ENCODE measurements at regions not wholly inside any gene's neighbourhood (a gene's known extent, or its start where the extent isn't known, plus 50 kb on each side); places are given as distances from the start of the nearest gene placed in this dataset.

DNA sequence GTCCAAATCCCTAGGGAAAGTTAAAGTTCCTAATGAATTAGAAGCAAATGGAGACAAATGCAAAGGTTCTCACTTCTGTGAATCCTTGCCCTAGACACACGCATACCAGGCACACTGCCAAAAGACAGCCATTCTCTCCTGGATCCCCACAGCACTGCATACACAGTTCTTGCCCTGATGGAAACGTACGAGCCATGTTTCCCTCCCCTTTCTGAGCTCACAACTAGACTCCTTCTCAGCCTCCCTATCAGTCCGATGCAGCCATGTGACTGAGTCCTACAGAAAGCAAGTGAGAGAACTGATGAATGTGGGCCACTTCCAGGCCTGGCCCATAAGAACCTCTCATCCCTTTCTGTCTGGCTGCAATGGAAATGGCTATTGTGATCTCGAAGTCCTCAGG lies 92.0 kb downstream of the ZNF608 start:
- DNase-seq (ENCODE audit: low read depth, low spot score), result no peak

DNA sequence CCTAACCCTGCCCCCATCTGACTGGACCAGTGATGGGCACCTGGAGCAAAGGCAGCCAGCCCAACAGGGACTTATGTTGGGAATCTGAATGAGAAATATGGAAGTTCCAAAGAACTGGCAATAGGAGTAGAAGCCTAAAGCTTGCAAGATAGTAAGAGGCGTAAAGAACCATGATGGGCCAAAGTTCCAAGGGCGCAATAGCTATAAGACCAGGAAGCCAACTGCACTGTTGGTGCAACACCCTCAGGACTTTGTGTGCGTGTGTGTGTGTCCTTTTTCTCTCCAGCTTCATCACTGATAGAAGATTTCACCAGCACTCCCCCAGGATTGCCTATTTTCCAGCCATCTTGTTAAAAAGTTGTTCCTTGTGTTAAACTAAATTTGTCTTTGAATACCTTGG lies 92.8 kb downstream of the ZNF608 start:
- DNase-seq (ENCODE audit: low read depth, low spot score), result no peak
- H3K36me3 ChIP-seq (ENCODE audit: control insufficient read depth, insufficient read depth, low read length), result no peaks in the 10 kb centered on the region
- no peak overlapping the region for H3K4me3 ChIP-seq (ENCODE audit: low read length)
- H3K9me3 ChIP-seq (ENCODE audit: control insufficient read depth, insufficient read depth, low read length), result no peaks in the 10 kb centered on the region
- H3K27ac ChIP-seq (ENCODE audit: low read length), result no peak overlapping the region
- WGBS (ENCODE audit: insufficient coverage, insufficient read length), result no CpG with 5 or more reads among the region's 3 CpGs
- H3K27me3 ChIP-seq (ENCODE audit: control insufficient read depth, insufficient read depth, low read length), result no peaks in the 10 kb centered on the region
- H3K4me1 ChIP-seq (ENCODE audit: control insufficient read depth, insufficient read depth, low read length), result peaks cover 4% of the 10 kb centered on the region

More for the DNA sequence above, 92.0 kb downstream of the ZNF608 start:
- Histone ChIP-seq H3K9me3 (ENCODE audit: control insufficient read depth, insufficient read depth, low read length) (no peaks in the 10 kb centered on the region), H3K27ac (ENCODE audit: low read length) (no peak overlapping the region), H3K27me3 (ENCODE audit: control insufficient read depth, insufficient read depth, low read length) (no peaks in the 10 kb centered on the region), H3K4me1 (ENCODE audit: control insufficient read depth, insufficient read depth, low read length) (peaks cover 4% of the 10 kb centered on the region), H3K4me3 (ENCODE audit: low read length) (no peak overlapping the region), H3K36me3 (ENCODE audit: control insufficient read depth, insufficient read depth, low read length) (no peaks in the 10 kb centered on the region)
- WGBS (ENCODE audit: insufficient coverage, insufficient read length), result no CpG with 5 or more reads among the region's 5 CpGs

DNA sequence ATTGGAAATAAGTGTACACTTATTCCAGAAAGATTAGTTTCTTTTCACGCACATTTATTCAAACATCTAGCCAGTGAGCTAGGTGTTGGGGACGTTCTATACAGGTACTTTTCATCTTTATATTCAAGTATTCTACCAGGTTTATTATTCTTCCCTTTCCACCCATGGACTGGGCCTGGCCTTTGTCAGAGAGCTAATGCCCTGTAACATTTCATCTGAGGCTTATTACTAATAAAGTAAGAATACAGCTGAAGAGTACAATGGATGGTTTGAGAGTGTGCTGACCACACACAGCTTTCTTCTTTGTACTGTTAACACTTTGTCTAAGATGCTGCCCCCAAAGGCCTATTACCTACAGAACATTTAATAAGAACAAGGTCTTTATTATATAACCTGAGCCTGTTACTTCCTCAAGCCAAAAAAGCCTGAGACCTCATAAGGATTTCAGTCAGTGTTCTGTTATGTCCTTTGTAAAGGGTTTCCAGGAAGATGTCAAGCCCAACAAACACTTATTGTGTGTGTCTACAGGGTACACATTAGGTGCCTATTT lies 93.5 kb downstream of the ZNF608 start:
- WGBS (ENCODE audit: insufficient coverage, insufficient read length), result no CpG with 5 or more reads among the region's 2 CpGs
- no peaks in the 10 kb centered on the region for H3K9me3 ChIP-seq (ENCODE audit: control insufficient read depth, insufficient read depth, low read length)
- H3K27ac ChIP-seq (ENCODE audit: low read length), result no peak overlapping the region
- H3K36me3 ChIP-seq (ENCODE audit: control insufficient read depth, insufficient read depth, low read length), result peaks cover 3% of the 10 kb centered on the region; the same call in 1 of the 2 replicates
- H3K4me3 ChIP-seq (ENCODE audit: low read length), result no peak overlapping the region
- no peaks in the 10 kb centered on the region for H3K27me3 ChIP-seq (ENCODE audit: control insufficient read depth, insufficient read depth, low read length)
- DNase-seq (ENCODE audit: low read depth, low spot score), result no peak
- H3K4me1 ChIP-seq (ENCODE audit: control insufficient read depth, insufficient read depth, low read length), result peaks cover 5% of the 10 kb centered on the region

- Histone ChIP-seq H3K36me3 (ENCODE audit: control insufficient read depth, insufficient read depth, low read length) (peaks cover 3% of the 10 kb centered on the region; the same call in 1 of the 2 replicates), H3K27ac (ENCODE audit: low read length) (no peak overlapping the region), H3K9me3 (ENCODE audit: control insufficient read depth, insufficient read depth, low read length) (no peaks in the 10 kb centered on the region), H3K27me3 (ENCODE audit: control insufficient read depth, insufficient read depth, low read length) (no peaks in the 10 kb centered on the region), H3K4me3 (ENCODE audit: low read length) (no peak overlapping the region), H3K4me1 (ENCODE audit: control insufficient read depth, insufficient read depth, low read length) (peaks cover 5% of the 10 kb centered on the region)
- DNase-seq (ENCODE audit: low read depth, low spot score), result no peak
- WGBS (ENCODE audit: insufficient coverage, insufficient read length), result no CpG with 5 or more reads among the region's 2 CpGs
Measured at GRCh38 chr5:124652514-124652819, 94.0 kb downstream of the ZNF608 start.

DNA sequence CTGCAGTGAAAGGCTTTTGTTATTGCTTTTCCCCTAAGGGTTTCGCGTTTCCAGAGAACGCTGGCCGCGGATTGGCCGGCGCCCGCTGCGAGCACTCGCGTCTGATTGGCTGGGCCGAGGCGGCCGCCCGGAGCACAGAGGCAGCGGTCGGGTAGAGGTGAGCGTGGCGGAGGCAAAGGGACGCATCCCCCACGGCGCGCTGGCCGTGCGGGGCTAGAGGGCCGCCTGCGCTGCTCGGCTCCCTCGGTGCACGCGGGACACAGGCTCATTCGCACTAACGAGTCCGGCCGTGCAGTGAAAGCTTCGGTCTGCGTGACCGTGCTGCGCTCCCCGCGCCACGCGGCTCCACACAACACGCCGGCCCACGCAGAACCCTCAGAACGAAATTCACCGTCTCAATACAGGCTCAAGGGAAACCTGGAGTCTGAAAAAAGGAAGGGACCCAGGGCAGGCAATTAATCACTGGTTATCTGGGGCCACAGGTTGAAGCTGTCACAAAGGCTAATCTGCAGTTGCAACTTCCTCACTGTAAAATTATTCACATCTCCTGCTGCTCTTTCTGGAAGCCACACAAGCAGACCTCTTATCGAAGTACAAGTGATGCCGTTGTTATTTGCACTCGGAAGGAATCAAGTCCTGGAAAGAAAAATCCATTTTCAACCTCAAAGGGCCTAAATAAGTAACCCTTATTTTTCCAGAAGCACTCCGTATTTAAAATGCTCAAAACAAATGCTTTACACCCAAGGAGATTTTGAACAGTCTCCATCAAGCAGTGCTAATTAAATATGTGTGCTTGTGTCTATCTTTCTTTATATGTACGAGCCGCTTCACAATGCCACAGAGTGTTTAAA lies 94.6 kb downstream of the ZNF608 start:
- no CpG with 5 or more reads among the region's 54 CpGs for WGBS (ENCODE audit: insufficient coverage, insufficient read length)
- Histone ChIP-seq H3K36me3 (ENCODE audit: control insufficient read depth, insufficient read depth, low read length) (peaks cover 3% of the 10 kb centered on the region; the same call in 1 of the 2 replicates), H3K9me3 (ENCODE audit: control insufficient read depth, insufficient read depth, low read length) (no peaks in the 10 kb centered on the region), H3K27me3 (ENCODE audit: control insufficient read depth, insufficient read depth, low read length) (no peaks in the 10 kb centered on the region), H3K4me3 (ENCODE audit: low read length) (peak overlapping the region; percentile 41; the same call in 1 of the 2 replicates), H3K4me1 (ENCODE audit: control insufficient read depth, insufficient read depth, low read length) (peaks cover 5% of the 10 kb centered on the region), H3K27ac (ENCODE audit: low read length) (no peak overlapping the region)
- no peak for DNase-seq (ENCODE audit: low read depth, low spot score)

- no CpG with 5 or more reads among the region's 3 CpGs for WGBS (ENCODE audit: insufficient coverage, insufficient read length)
- no peak overlapping the region for H3K27ac ChIP-seq (ENCODE audit: low read length)
Measured at GRCh38 chr5:124650951-124651662, 95.3 kb downstream of the ZNF608 start.

DNA sequence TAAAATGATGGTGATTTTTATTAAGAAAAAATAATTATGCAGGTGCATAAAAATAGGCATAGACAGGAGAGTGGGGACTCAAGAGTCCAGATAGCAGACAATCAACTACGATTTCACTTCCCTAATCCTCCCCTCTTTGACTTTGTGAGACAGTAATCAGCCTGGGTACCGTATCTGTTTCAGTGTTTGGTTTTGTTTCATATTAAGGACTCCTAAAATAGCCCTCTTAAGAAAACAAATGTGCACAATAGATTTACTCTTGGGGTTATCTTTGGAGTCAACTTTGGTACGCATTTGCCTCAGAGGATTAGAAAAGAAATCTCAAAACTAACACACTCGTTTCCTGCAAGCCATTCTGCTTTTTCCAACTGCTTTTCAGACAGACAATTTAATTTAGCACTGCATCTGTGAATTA lies 96.3 kb downstream of the ZNF608 start:
- H3K9me3 ChIP-seq (ENCODE audit: control insufficient read depth, insufficient read depth, low read length), result no peaks in the 10 kb centered on the region
- no CpG with 5 or more reads among the region's 4 CpGs for WGBS (ENCODE audit: insufficient coverage, insufficient read length)
- peaks cover 3% of the 10 kb centered on the region; the same call in 1 of the 2 replicates for H3K36me3 ChIP-seq (ENCODE audit: control insufficient read depth, insufficient read depth, low read length)
- H3K27me3 ChIP-seq (ENCODE audit: control insufficient read depth, insufficient read depth, low read length), result no peaks in the 10 kb centered on the region
- DNase-seq (ENCODE audit: low read depth, low spot score), result no peak
- peaks cover 5% of the 10 kb centered on the region for H3K4me1 ChIP-seq (ENCODE audit: control insufficient read depth, insufficient read depth, low read length)
- H3K27ac ChIP-seq (ENCODE audit: low read length), result no peak overlapping the region
- H3K4me3 ChIP-seq (ENCODE audit: low read length), result no peak overlapping the region

More at GRCh38 chr5:124650951-124651662, 95.3 kb downstream of the ZNF608 start:
- Histone ChIP-seq H3K36me3 (ENCODE audit: control insufficient read depth, insufficient read depth, low read length) (peaks cover 3% of the 10 kb centered on the region; the same call in 1 of the 2 replicates), H3K9me3 (ENCODE audit: control insufficient read depth, insufficient read depth, low read length) (no peaks in the 10 kb centered on the region), H3K27me3 (ENCODE audit: control insufficient read depth, insufficient read depth, low read length) (no peaks in the 10 kb centered on the region), H3K4me1 (ENCODE audit: control insufficient read depth, insufficient read depth, low read length) (peaks cover 5% of the 10 kb centered on the region), H3K4me3 (ENCODE audit: low read length) (no peak overlapping the region)
- DNase-seq (ENCODE audit: low read depth, low spot score), result no peak

GRCh38 chr5:124649491-124650146 lies 96.8 kb downstream of the ZNF608 start:
- WGBS (ENCODE audit: insufficient coverage, insufficient read length), result no CpG with 5 or more reads among the region's 11 CpGs
- Histone ChIP-seq H3K36me3 (ENCODE audit: control insufficient read depth, insufficient read depth, low read length) (peaks cover 3% of the 10 kb centered on the region; the same call in 1 of the 2 replicates), H3K9me3 (ENCODE audit: control insufficient read depth, insufficient read depth, low read length) (no peaks in the 10 kb centered on the region), H3K4me3 (ENCODE audit: low read length) (no peak overlapping the region), H3K27me3 (ENCODE audit: control insufficient read depth, insufficient read depth, low read length) (no peaks in the 10 kb centered on the region), H3K4me1 (ENCODE audit: control insufficient read depth, insufficient read depth, low read length) (peaks cover 5% of the 10 kb centered on the region), H3K27ac (ENCODE audit: low read length) (no peak overlapping the region)
- no peak for DNase-seq (ENCODE audit: low read depth, low spot score)

GRCh38 chr5:124648902-124649467 lies 97.5 kb downstream of the ZNF608 start:
- H3K27ac ChIP-seq (ENCODE audit: low read length), result no peak overlapping the region
- no peak overlapping the region for H3K4me3 ChIP-seq (ENCODE audit: low read length)
- no CpG with 5 or more reads among the region's 9 CpGs for WGBS (ENCODE audit: insufficient coverage, insufficient read length)

DNA sequence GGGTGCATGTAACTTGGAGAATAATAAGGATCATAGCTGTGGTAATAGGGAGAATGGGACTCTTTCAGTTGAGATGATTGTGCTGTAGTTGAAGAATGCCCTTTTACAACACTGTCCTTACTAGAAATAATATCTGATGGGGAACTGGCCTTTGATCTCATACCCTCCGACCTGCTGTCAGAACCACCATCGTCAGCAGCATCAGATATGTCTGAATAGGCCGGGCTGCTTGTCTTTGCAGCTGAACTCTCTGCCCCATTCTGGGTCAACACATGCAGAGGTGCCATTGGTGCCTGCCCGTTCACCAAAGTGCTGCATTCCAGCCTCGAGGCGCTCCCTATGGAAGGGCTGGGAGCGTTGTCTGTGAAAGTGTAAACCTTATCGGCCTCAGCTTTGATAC lies 99.1 kb downstream of the ZNF608 start:
- Histone ChIP-seq H3K9me3 (ENCODE audit: control insufficient read depth, insufficient read depth, low read length) (no peaks in the 10 kb centered on the region), H3K4me1 (ENCODE audit: control insufficient read depth, insufficient read depth, low read length) (peaks cover 7% of the 10 kb centered on the region), H3K36me3 (ENCODE audit: control insufficient read depth, insufficient read depth, low read length) (peaks cover 3% of the 10 kb centered on the region; the same call in 1 of the 2 replicates), H3K4me3 (ENCODE audit: low read length) (no peak overlapping the region), H3K27me3 (ENCODE audit: control insufficient read depth, insufficient read depth, low read length) (no peaks in the 10 kb centered on the region), H3K27ac (ENCODE audit: low read length) (no peak overlapping the region)
- no CpG with 5 or more reads among the region's 8 CpGs for WGBS (ENCODE audit: insufficient coverage, insufficient read length)
- DNase-seq (ENCODE audit: low read depth, low spot score), result no peak

More at GRCh38 chr5:124648902-124649467, 97.5 kb downstream of the ZNF608 start:
- Histone ChIP-seq H3K27me3 (ENCODE audit: control insufficient read depth, insufficient read depth, low read length) (no peaks in the 10 kb centered on the region), H3K9me3 (ENCODE audit: control insufficient read depth, insufficient read depth, low read length) (no peaks in the 10 kb centered on the region), H3K4me1 (ENCODE audit: control insufficient read depth, insufficient read depth, low read length) (peaks cover 7% of the 10 kb centered on the region), H3K36me3 (ENCODE audit: control insufficient read depth, insufficient read depth, low read length) (peaks cover 3% of the 10 kb centered on the region; the same call in 1 of the 2 replicates)
- no peak for DNase-seq (ENCODE audit: low read depth, low spot score)

All from iPS DF 6.9 (cell line).